Inflammatory macrophage treated with lipopolysaccharide for 1 hour (primary cell): ENCODE measurements at regions not wholly inside any gene's neighbourhood (a gene's known extent, or its start where the extent isn't known, plus 50 kb on each side); places are given as distances from the start of the nearest gene placed in this dataset.
"Not testable (repeated sequence)": the region's sequence is repeated elsewhere in the genome, so short reads cannot be mapped to it uniquely, and the experiment has no call there.

Source experiments
- DNase-seq, 2 donors: peaks; one replicate each; pipeline ENCODE4 v3.0.0-alpha.2; 2020 to 2022

DNA sequence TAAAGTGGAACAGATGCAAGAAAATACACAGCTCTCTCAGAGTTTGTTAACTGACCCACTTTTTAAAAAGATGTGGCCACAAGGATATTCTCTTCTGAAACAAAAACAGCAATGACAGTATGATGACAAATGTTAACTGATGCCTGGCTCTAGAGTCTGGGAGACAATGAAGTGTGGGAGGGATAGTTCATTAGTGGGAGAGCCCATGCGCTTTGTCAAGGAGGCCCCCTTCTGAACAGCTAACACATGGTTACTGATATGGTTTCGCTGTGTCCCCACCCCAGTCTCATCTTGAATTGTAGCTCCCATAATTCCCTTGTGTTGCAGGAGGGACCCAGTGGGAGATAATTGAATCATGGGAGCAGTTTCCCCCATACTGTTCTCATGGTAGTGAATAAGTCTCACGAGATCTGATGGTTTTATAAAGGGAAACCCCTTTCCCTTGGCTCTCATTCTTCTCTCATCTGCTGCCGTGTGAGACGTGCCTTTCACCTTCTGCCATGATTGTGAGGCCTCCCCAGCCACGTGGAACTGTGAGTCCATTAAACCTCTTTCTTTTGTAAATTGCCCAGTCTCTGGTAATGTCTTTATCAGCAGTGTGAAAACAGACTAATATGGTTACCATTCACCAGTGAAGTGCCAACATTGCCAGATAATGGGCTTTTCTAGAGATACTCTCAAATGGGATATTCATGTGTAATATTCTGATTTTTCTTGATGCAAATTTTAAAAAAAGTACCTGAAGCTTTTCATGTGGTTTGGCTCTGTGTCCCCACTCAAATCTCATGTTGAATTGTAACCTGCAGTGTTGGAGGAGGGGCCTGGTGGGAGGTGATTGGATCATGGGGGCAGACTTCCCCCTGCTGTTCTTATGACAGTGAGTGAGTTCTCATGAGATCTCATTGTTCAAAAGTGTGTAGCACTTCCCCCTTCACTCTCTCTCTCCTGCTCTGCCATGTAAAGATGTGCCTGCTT lies 435.8 kb downstream of the SHISA9 start:
- not testable (repeated sequence) for DNase-seq

GRCh38 chr16:13338044-13338443 lies 436.6 kb downstream of the SHISA9 start:
- DNase-seq, result no peak

- DNase-seq, result no peak
Measured at GRCh38 chr16:13342675-13343074, 441.3 kb downstream of the SHISA9 start.

DNA sequence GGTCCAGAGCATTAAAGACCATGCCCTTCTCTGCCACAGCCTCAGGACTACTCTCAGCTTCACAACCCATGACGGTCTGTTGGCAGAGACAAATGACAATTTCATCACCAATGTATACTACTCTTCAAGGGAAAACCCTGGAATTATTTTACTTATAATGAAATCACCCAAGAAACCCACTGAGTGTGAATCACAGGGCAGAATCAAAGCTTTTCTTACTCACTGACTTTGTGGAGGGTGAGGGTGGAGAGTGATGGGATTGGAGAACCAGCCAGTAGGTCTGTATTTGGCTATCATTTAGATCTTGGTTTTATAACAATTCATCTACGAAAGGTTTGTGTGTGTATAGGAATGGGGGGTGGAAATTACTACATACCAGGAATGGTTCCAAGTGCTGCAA lies 442.6 kb downstream of the SHISA9 start:
- DNase-seq, result no peak

- DNase-seq, result no peak
Measured at GRCh38 chr16:13348416-13348815, 447.0 kb downstream of the SHISA9 start.

DNA sequence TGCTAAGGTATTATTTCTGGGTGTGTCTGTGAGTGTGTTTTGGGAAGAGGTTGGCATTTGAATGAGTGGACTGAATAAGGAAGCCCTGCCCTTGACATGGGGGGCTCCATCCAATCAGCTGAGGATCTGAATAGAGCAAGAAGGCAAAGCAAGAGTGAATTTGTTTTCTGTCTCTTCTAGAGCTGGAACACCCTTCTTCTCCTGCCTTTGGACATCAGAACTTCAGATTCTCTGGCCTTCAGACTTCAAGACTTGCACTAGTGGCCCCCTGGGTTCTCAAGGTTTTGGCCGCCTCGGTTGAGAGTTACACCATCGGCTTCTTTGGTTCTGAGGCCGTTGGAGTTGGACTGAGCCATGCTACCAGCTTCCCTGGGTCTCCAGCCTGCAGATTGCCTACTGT lies 448.6 kb downstream of the SHISA9 start:
- no peak for DNase-seq

- no peak for DNase-seq
Measured at GRCh38 chr16:13351181-13351580, 449.8 kb downstream of the SHISA9 start.

- DNase-seq, result no peak
Measured at GRCh38 chr16:13351601-13352217, 450.3 kb downstream of the SHISA9 start.

DNA sequence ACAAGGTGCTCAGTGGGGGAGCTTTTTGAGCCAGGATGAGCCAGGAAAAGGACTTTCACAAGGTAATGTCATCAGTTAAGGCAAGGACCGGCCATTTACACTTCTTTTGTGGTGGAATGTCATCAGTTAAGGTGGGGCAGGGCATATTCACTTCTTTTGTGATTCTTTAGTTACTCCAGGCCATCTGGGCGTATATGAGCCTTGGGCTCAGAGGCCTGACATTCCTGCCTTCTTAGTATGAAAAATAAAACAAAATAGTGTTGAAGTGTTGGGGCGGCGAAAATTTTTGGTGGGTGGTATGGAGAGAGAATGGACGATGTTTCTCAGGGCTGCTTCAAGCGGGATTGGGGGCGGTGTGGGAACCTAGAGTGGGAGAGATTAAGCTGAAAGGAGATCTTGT lies 451.4 kb downstream of the SHISA9 start:
- DNase-seq, result not testable (repeated sequence)

- DNase-seq, result not testable (repeated sequence)
Measured at GRCh38 chr16:13357842-13358241, 456.4 kb downstream of the SHISA9 start.

GRCh38 chr16:13359835-13360234 lies 458.4 kb downstream of the SHISA9 start:
- DNase-seq, result no peak

DNA sequence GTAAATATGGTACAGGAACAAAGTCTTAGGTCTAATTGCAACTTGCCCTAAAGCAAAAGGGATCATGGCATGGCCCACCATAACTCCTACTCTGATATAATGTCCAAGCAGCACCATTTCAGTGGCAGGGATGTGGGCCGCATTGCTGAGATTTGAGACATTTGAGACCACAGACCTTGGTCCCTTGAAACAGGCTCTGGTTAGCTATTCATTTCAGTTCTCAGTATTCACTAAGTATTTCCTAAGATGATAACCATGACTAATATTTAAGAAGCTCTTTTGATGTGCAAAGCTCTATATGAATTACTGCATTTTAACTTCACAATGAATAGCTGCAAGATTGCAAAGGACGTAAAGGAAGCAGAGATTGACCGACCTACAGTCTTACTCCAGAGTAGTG lies 471.0 kb downstream of the SHISA9 start:
- no peak for DNase-seq

- DNase-seq, result no peak
Measured at GRCh38 chr16:13376174-13376573, 474.8 kb downstream of the SHISA9 start.

- DNase-seq, result no peak
Measured at GRCh38 chr16:13377143-13377542, 475.7 kb downstream of the SHISA9 start.

- no peak for DNase-seq
Measured at GRCh38 chr16:13378151-13378550, 476.8 kb downstream of the SHISA9 start.

- DNase-seq, result no peak
Measured at GRCh38 chr16:13379266-13379665, 477.9 kb downstream of the SHISA9 start.

- not testable (repeated sequence) for DNase-seq
Measured at GRCh38 chr16:13385156-13386040, 484.0 kb downstream of the SHISA9 start.

DNA sequence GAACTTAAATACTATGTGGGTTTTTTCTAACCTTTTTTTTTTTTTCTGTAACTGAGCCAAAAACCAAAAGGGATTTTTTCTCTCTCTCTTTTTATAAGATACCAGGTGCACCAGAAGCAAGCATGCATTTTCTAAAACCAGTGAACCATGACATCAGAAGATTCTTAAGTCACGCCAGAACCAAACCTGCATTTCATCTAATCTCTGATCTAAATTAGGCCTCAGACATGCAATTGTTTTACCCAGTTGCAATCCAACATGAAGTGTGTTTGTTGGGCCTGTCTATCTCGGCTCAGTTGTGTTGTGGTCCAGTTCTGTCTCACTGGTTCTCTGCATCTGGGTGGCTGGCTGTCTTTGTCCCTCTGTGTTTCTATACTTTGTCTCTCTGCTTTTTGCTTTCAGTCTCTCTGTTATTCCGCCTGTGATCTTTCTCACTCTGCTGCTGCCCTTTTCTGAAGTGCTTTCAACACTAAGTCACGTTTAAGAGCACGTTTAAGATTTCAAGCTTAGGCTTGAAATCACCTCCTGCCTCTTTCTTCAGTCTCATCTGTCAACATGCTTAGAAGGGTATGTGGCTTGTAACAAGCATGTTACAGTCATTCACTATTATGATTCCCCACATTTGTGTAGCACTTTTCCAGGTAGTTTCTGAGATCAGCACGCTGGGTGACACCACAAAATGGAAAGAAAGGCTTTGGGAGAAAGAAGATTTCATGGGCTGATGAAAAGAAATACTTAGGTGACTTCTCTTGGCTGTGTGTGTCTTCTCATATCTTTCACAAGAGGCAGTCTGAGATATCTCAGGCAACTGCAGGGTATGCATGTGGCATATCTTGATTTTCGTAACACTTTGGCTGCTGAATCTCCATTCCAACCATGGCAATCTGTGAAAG lies 488.9 kb downstream of the SHISA9 start:
- DNase-seq, result no peak

GRCh38 chr16:13390986-13391305 lies 489.5 kb downstream of the SHISA9 start:
- DNase-seq, result no peak

- DNase-seq, result no peak
Measured at GRCh38 chr16:13391337-13391736, 489.9 kb downstream of the SHISA9 start.

- no peak for DNase-seq
Measured at GRCh38 chr16:13392341-13392740, 490.9 kb downstream of the SHISA9 start.

DNA sequence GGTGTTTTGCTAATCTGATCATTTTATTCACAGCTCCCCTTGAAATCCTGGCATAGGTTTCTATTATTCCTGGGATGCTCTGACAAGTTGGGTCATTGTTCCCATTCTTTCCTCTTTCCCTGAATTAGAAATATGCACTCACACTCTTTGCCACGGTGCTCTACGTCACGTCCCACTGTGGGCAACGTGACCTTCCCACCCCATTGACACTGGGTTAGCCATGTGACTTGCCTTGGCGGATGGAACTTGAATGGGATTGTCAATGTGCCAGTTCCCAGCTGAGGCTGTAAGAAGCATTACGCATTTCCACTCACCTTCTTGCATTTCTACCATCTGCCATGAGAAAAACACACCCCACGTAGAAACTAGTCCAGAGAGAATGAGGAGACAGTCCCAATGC lies 492.4 kb downstream of the SHISA9 start:
- no peak for DNase-seq
